NCI-H774 (cell line): ENCODE measurements at regions not wholly inside any gene's neighbourhood (a gene's known extent, or its start where the extent isn't known, plus 50 kb on each side); places are given as distances from the start of the nearest gene placed in this dataset.
"Not testable (repeated sequence)": the region's sequence is repeated elsewhere in the genome, so short reads cannot be mapped to it uniquely, and the experiment has no call there.

Experiments used
- DNase-seq: peaks from one replicate; lab custom pipeline; 2025; lab: John Stamatoyannopoulos, UW

DNA sequence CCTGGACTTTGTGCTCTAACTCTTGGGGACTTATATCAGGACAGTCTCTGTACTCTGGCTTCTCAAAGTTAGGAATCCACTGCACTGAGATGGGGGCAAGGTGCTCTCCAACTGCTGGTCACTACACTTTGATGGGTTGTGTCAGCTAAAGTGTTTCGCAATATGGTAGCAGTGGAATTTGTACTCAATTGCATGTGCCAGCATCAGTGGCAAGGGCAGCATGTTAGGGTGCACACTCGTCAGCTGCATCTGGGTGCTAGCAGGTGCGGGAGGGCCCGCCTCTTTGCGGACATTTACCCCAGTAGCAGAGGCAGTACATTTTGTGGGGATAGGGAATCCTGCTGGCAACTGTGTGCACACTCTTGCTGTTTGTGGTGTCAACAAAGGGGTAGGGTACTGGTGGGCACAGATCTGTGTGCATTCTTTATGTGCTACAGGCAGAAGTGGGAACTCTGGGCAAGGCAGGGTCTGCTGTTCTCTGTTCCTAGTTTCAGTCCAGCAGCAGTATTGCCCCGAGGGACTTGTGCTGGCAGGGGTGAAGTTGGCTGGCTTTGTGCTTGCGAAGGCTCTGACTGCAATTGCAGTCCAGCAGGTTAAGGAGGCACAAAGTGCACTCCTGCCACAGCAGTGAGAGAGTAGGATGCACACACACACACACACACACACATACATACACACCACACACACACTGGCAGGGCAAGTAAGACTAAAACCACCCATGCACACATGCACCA, 924.8 kb upstream of the CDH9 start:
- DNase-seq, result no peak

GRCh38 chr5:27962198-27962597, 923.8 kb upstream of the CDH9 start:
- no peak for DNase-seq

GRCh38 chr5:27947088-27947487, 908.7 kb upstream of the CDH9 start:
- no peak for DNase-seq

DNA sequence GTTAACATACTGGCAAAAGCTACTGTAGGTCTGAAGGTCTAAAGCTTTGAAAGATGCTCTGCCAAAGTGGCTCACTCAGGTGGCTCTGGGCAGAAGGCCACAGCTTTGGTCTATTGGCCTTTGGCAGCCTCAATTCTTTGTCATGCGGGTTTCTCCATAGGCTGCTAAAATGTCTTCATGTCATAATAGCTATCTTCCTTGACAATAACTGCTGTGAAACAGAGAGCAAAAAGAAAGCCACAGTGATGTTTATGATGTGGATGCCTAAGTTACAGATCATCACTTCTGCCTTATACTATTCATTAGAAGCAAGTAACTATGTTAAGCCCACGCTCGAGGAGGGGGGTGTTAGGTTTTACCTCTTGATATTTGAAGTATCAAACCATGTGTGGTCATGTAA, 906.1 kb upstream of the CDH9 start:
- no peak for DNase-seq

- no peak for DNase-seq
Observed at GRCh38 chr5:27938989-27939388, 900.6 kb upstream of the CDH9 start.

- no peak for DNase-seq
Observed at GRCh38 chr5:27928060-27928459, 889.7 kb upstream of the CDH9 start.

DNA sequence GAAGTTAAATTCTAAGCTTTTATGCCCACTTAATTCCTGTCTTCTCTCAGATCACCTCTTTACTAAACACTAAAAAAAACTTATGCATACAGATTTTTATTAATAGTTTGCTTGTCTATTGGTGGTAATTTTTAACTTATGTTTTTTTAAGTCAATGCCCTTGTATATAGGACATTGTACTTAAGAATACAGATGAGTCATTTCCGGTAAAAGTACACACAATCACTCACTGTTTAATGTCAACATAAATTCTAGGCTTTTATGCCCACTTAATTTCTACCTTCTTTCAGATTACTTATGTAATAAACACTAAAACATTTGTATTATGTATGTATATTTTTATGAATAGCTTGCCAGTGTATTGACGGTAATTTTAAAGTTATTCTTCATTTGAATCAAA, 872.8 kb upstream of the CDH9 start:
- DNase-seq, result no peak

DNA sequence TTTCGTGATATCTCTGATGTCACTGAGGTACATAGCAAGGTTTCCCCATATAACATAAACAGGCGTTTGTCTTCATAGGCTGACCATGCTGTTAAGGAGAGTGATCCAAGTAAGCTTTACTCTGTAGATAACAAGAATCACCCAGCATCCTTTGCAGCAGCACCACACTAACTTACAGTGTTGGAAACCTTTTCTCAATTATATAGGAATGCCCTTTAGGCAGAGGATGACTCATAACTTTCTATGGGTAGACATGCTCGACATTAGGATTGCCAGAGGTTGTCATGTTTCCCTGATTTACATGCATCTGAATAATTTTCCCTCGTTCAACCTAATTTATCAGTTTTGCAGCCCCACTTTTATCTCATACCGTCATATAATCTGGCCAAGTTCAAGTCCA, 870.0 kb upstream of the CDH9 start:
- DNase-seq, result no peak

GRCh38 chr5:27906931-27907601, 868.7 kb upstream of the CDH9 start:
- no peak for DNase-seq

- no peak for DNase-seq
Observed at GRCh38 chr5:27906481-27906880, 868.1 kb upstream of the CDH9 start.

GRCh38 chr5:27900761-27901160, 862.4 kb upstream of the CDH9 start:
- no peak for DNase-seq

DNA sequence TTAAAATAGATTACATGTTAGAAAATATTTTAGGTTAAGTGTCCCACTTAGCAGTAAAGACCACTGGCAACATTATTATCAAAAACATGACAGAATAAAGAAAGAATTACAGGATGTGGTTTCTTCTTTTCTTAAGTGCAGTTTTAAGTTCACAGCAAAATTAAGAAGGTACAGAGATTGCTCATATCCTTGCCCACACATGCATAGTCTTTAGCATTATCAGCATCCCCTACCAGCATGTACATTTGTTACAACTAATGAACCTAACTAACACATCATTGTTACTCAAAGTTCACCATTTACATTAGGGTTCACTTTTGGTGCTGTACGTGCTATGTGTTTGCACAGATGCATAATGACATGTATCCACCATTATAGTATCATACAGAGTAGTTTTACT, 837.7 kb upstream of the CDH9 start:
- DNase-seq, result no peak

DNA sequence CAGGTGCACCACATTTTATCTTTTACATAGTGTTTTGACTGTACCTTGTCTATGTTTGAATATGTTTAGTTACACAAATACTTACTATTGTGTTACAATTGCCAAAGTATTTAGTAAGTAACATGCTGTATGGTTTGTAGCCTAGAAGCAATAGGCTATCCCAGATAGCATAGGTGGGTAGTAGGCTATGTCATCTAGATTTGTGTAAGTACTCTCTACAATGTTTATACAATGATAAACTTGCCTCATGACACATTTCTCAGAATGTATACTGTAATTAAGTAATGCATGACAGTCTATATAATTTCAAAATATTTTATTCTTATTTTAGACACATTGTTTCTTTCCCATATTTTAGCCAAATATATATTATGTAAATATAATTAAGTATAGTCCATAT, 836.8 kb upstream of the CDH9 start:
- no peak for DNase-seq

DNA sequence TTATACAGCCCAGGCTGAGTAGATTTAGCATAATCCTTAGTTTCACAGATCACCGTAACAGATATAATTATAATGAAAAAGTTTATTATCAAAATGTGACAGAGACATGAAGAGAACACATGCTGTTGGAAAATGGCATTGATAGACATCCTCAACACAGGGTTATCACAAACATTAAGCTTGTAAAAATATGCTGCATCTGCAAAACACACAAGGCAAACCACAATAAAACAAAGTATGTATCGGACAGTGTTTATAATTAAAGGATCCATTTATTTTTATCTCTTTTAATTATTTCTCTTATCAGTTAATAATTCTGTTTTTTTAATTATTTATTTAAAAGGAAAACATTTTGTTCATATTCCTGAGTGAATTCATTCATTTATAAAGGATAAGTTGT, 829.9 kb upstream of the CDH9 start:
- DNase-seq, result no peak

DNA sequence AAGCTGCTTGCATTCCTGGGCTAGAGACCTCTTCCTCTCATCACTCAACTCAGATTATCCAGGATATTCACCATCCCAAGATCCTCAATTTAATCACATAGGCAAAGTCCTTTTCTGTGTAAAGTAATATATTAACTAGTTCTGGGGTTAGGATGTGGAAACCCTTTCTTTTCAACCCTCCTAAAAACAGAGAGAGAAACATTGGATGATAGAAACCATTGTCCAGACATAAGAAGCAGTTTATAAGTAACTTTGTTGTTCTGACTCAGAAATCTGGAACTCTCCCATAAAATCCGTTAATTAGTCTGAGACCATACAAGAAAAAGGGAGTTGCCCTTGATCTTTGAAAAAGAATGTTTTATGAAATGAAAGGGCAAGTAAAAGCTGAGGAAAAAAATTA, 817.1 kb upstream of the CDH9 start:
- DNase-seq, result no peak

DNA sequence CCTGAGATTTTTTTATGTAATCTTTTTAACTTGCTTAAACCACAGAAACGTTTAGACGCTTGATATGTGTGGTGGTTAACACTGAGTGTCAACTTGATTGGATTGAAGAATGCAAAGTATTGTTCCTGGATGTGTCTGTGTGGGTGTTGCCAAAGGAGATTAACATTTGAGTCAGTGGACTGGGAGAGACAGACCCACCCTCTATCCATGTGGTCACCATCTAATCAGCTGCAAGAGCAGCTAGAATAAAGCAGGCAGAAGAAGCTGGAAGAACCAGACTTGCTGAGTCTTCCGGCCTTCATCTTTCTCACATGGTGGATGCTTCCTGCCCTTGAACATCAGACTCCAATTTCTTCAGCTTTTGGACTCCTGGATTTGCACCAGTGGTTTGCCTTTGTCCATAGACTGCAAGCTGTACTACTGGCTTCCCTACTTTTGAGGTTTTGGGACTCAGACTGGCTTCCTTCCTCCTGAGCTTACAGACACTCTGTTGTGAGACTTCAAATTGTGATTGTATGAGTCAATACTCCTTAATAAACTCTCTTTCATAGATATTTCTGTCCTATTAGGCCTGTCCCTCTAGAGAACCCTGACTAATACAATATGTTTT, 816.0 kb upstream of the CDH9 start:
- no peak for DNase-seq

- no peak for DNase-seq
Observed at GRCh38 chr5:27845248-27845647, 806.9 kb upstream of the CDH9 start.

- DNase-seq, result not testable (repeated sequence)
Observed at GRCh38 chr5:27836704-27837103, 798.3 kb upstream of the CDH9 start.

- no peak for DNase-seq
Observed at GRCh38 chr5:27832886-27833285, 794.5 kb upstream of the CDH9 start.

- DNase-seq, result no peak
Observed at GRCh38 chr5:27830546-27830945, 792.2 kb upstream of the CDH9 start.

- DNase-seq, result no peak
Observed at GRCh38 chr5:27821681-27822080, 783.3 kb upstream of the CDH9 start.

DNA sequence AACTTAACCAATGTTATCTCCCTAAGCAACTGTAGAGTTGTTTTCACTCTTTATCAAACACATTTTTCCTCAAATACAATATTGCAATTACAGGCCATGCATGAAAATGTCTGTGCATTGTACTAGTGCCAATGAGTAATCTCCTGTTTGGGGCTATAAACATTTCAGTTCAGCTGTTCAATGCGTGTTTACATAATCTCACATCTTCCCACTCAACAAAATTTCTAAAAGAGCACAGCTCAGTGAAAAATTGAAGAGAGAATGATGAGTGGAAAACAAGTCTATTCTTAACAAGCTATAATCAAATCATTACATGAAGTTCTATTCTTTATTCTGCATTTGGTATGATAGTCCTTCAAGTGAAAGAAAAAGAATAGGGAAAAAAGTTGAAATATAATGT, 780.5 kb upstream of the CDH9 start:
- no peak for DNase-seq

GRCh38 chr5:27814983-27815382, 776.6 kb upstream of the CDH9 start:
- DNase-seq, result no peak

DNA sequence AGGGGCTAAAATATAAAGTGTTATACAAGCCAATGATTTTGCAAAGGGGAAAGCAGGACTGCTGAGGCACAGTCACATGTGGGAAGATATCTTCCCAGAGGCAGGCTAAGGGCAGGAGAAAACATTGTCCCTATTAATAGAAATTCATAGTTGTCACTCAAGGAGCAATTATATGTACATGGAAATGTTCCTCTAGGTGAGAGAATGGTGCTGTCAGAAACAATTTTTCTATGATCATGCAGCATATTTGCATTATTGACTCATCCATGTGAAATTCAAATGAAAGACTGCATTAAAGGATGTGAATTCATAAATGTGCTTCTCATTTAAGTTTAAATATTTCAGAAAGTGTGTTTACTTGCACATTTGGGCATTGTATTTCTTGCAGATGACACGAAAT, 775.9 kb upstream of the CDH9 start:
- DNase-seq, result no peak
